IPS-18c (cell line): ENCODE measurements at regions not wholly inside any gene's neighbourhood (a gene's known extent, or its start where the extent isn't known, plus 50 kb on each side); places are given as distances from the start of the nearest gene placed in this dataset.

Experiments
- H3K4me3 ChIP-seq: 2 replicates; pipeline ENCODE4 v1.7.0; 2013; ENCODE audit warnings: low read depth, mild to moderate bottlenecking, low read length, moderate library complexity; ENCODE audit not compliant: insufficient read depth
- H3K9me3 ChIP-seq: one replicate; pipeline ENCODE4 v1.6.1; 2013; ENCODE audit warnings: mild to moderate bottlenecking, low read length, moderate library complexity; ENCODE audit not compliant: control insufficient read depth, insufficient read depth

- no peaks in the 10 kb centered on the region for H3K9me3 ChIP-seq
- H3K4me3 ChIP-seq = no peak overlapping the region
Observed at GRCh38 chr12:116415408-116416108, 138.1 kb upstream of the MED13L start.

- Histone ChIP-seq H3K9me3 (no peaks in the 10 kb centered on the region), H3K4me3 (no peak overlapping the region)
Observed at GRCh38 chr12:116416166-116416565, 138.7 kb upstream of the MED13L start.

- Histone ChIP-seq H3K4me3 (no peak overlapping the region), H3K9me3 (no peaks in the 10 kb centered on the region)
Observed at GRCh38 chr12:116418551-116418950, 140.6 kb upstream of the MAP1LC3B2 start.

GRCh38 chr12:116420227-116420880 is 138.8 kb upstream of the MAP1LC3B2 start:
- Histone ChIP-seq H3K4me3 (no peak overlapping the region), H3K9me3 (no peaks in the 10 kb centered on the region)

DNA sequence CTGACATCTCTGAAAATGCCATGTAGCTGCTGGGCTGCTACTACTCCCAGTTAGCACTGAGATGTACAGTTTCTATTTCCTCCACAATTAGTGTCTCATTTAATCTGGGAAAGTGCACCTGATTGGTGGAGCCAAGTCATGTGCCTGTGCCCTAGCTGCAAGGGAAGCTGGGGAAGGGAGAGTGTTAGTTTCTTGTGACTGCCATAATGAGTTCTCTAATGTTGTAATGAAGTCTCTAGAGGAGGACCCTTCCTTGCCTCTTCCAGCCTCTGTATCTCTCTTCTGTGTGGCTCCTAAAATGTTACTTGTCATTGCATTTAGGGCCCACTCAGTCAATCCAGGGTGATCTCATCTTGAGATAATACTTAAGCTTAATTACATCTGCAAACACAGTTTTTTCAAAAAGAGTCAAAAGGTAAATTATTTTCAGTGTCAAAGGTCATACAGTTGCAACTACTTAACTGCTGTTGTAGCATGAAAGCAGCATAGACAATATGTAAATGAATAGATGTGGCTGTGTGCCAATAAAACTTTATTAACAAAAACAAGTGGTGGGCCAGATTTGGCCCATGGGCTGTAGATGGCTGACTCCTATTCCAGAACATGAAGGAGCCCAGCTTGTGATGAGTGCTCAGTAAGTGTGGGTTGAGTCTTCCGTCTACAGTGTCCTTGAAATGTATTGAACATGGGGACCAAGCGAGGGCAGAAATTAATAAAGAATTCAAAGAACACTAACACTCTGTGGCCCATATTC is 137.2 kb upstream of the MAP1LC3B2 start:
- no peaks in the 10 kb centered on the region for H3K9me3 ChIP-seq
- no peak overlapping the region for H3K4me3 ChIP-seq

GRCh38 chr12:116423094-116423493 is 136.1 kb upstream of the MAP1LC3B2 start:
- H3K9me3 ChIP-seq = no peaks in the 10 kb centered on the region
- H3K4me3 ChIP-seq = no peak overlapping the region

- Histone ChIP-seq H3K4me3 (no peak overlapping the region), H3K9me3 (no peaks in the 10 kb centered on the region)
Observed at GRCh38 chr12:116425256-116426193, 133.7 kb upstream of the MAP1LC3B2 start.

- Histone ChIP-seq H3K9me3 (no peaks in the 10 kb centered on the region), H3K4me3 (no peak overlapping the region)
Observed at GRCh38 chr12:116426391-116427136, 132.6 kb upstream of the MAP1LC3B2 start.

- no peaks in the 10 kb centered on the region for H3K9me3 ChIP-seq
- H3K4me3 ChIP-seq = no peak overlapping the region
Observed at GRCh38 chr12:116427200-116427930, 131.8 kb upstream of the MAP1LC3B2 start.

GRCh38 chr12:116429826-116430360 is 129.3 kb upstream of the MAP1LC3B2 start:
- no peaks in the 10 kb centered on the region for H3K9me3 ChIP-seq

DNA sequence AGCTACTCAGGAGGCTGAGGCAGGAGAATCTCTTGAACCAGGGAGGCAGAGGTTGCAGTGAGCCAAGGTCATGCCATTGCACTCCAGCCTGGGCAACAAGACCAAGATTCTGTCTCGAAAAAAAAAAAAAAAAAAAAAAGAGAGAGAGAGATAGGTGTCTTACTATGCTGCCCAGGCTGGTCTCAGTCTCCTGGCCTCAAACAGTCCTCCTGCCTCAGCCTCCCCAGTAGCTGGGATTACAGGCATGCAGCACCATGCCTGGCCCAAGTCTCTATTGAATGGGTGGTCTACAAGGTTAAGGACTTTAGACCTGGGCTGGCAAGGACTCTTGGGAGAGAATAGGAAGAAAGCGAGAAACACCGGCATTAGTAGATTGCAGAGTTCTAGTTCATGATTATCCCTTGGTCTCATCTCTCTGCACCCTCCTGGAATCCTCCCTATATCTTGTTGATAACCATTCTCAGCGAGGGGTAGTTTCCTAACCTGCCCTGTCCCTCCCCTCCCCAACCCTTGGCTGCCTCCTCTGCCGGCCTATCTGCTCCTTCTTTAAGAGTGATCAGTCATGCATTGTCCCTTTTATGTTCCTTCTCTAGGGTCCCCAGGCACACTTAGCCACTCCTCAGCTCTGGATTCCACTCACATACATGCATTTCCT is 128.1 kb upstream of the MAP1LC3B2 start:
- no peaks in the 10 kb centered on the region for H3K9me3 ChIP-seq

More at GRCh38 chr12:116429826-116430360, 129.3 kb upstream of the MAP1LC3B2 start:
- H3K4me3 ChIP-seq = no peak overlapping the region

GRCh38 chr12:116431677-116432300 is 127.4 kb upstream of the MAP1LC3B2 start:
- no peaks in the 10 kb centered on the region for H3K9me3 ChIP-seq
- no peak overlapping the region for H3K4me3 ChIP-seq

More for the DNA sequence above, 128.1 kb upstream of the MAP1LC3B2 start:
- no peak overlapping the region for H3K4me3 ChIP-seq

GRCh38 chr12:116432314-116432750 is 126.8 kb upstream of the MAP1LC3B2 start:
- H3K9me3 ChIP-seq = no peaks in the 10 kb centered on the region

DNA sequence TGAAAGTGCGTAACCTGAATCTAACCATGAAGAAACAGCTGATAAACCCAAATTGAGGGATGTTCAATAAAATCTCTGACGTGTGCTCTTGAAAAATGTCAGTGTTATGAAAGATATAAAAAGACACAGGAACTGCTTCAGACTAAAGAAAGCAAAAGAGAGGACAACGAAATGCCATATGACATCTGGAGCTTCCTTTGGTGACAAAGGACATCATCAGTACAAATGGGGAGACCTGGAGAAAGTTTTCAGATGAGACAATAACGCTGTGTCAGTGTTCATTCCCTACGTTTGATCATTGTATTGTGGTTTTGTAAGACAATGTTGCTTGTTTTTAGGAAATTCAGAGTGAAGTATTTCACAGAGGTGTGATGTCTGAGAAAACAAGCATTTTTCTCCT is 125.9 kb upstream of the MAP1LC3B2 start:
- H3K4me3 ChIP-seq = no peak overlapping the region
- no peaks in the 10 kb centered on the region for H3K9me3 ChIP-seq

More at GRCh38 chr12:116432314-116432750, 126.8 kb upstream of the MAP1LC3B2 start:
- H3K4me3 ChIP-seq = no peak overlapping the region
